ENCODE measurements at regions not wholly inside any gene's neighbourhood (a gene's known extent, or its start where the extent isn't known, plus 50 kb on each side); places are given as distances from the start of the nearest gene placed in this dataset.

- TF ChIP-seq YY1 (IDR thresholded peaks at IDR 0.05; ENCODE audit: low read depth) (no peak), EGR1 (IDR thresholded peaks at IDR 0.05) (no peak), FOXM1 (IDR thresholded peaks at IDR 0.05; ENCODE audit: borderline replicate concordance, low read depth) (no peak), USF1 (IDR thresholded peaks at IDR 0.05) (no peak), EP300 (IDR thresholded peaks at IDR 0.05; ENCODE audit: borderline replicate concordance) (no peak), CEBPB (IDR thresholded peaks at IDR 0.05) (no peak), RAD21 (IDR thresholded peaks at IDR 0.05; ENCODE audit: low read depth) (no peak), TAF1 (IDR thresholded peaks at IDR 0.05; ENCODE audit: low read depth) (no peak), TEAD4 (IDR thresholded peaks at IDR 0.05) (no peak), MAX (IDR thresholded peaks at IDR 0.05) (no peak), NFIC (IDR thresholded peaks at IDR 0.05) (no peak), CREB1 (IDR thresholded peaks at IDR 0.05; ENCODE audit: low read depth) (no peak), TCF12 (IDR thresholded peaks at IDR 0.05; ENCODE audit: low read depth) (no peak)
- TF ChIP-seq, protein P1, sequence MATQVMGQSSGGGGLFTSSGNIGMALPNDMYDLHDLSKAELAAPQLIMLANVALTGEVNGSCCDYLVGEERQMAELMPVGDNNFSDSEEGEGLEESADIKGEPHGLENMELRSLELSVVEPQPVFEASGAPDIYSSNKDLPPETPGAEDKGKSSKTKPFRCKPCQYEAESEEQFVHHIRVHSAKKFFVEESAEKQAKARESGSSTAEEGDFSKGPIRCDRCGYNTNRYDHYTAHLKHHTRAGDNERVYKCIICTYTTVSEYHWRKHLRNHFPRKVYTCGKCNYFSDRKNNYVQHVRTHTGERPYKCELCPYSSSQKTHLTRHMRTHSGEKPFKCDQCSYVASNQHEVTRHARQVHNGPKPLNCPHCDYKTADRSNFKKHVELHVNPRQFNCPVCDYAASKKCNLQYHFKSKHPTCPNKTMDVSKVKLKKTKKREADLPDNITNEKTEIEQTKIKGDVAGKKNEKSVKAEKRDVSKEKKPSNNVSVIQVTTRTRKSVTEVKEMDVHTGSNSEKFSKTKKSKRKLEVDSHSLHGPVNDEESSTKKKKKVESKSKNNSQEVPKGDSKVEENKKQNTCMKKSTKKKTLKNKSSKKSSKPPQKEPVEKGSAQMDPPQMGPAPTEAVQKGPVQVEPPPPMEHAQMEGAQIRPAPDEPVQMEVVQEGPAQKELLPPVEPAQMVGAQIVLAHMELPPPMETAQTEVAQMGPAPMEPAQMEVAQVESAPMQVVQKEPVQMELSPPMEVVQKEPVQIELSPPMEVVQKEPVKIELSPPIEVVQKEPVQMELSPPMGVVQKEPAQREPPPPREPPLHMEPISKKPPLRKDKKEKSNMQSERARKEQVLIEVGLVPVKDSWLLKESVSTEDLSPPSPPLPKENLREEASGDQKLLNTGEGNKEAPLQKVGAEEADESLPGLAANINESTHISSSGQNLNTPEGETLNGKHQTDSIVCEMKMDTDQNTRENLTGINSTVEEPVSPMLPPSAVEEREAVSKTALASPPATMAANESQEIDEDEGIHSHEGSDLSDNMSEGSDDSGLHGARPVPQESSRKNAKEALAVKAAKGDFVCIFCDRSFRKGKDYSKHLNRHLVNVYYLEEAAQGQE (IDR thresholded peaks at IDR 0.05; ENCODE audit: low read depth) = no peak
These were observed 434.9 kb upstream of the PABPC4L start for GRCh38 chr4:134636338-134637051.
